HG03378 (cell line): ENCODE measurements at regions not wholly inside any gene's neighbourhood (a gene's known extent, or its start where the extent isn't known, plus 50 kb on each side); places are given as distances from the start of the nearest gene placed in this dataset.
"Not testable (repeated sequence)": the region's sequence is repeated elsewhere in the genome, so short reads cannot be mapped to it uniquely, and the experiment has no call there.

Source experiments
- ATAC-seq: cut with Tn5 transposase; IDR thresholded peaks from one replicate; pipeline ENCODE4 v1.9.1; 2021; ENCODE audit warnings: mild to moderate bottlenecking, moderate library complexity; ENCODE audit not compliant: unreplicated experiment

GRCh38 chr1:221023482-221023881, 144.2 kb downstream of the HLX start:
- ATAC-seq = no peak

DNA sequence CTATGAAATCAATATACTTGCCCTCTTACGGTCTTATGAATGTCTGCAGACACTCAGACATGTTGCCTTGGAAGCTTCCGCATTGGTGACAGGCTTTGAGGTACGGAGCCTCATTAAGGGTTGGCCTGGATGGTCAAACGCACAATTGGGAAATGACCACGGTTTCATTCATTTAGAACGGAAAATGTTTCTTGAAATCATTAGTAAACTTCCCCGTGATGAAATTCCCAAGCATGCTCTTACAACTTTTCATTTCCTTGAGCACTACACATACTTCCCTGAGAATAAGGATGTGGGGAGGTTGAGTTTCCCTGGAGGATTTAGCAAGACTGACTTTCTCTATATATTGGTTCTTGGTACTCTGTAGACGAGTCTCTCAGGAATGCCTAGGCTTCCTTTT, 146.3 kb downstream of the HLX start:
- ATAC-seq = no peak

GRCh38 chr1:221025956-221026355, 146.7 kb downstream of the HLX start:
- ATAC-seq = no peak

DNA sequence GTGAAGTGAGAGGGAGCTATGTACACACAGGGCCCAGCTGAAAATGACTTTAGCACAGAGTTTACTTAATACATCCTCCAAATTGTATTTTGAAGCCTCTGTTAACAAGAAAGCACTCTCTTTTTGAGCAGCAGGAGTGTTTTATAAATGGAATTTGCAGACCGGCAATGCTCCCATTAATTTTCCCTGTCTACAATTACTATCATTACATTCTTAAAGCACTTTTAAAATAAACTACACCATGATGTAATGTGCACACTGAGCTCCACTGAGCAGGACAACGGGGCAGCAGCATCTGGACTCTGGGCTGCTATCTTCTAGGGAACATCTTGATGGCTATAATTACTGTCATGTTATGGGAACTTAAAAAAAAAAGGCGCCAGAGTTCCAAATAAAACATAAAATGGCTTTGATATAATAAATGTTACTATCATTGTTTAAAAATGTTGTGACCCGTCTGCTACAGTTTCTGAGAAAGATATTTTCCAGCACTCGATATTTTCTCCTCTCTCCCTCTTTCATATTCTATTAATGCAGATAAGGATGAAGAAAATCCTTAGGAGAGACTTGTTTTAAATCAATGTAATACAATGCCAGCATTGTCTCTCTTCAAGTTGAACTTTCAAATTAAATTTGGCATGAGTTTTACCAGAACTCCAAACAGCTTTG, 150.9 kb downstream of the HLX start:
- no peak for ATAC-seq

GRCh38 chr1:221030990-221031389, 151.7 kb downstream of the HLX start:
- ATAC-seq = no peak

DNA sequence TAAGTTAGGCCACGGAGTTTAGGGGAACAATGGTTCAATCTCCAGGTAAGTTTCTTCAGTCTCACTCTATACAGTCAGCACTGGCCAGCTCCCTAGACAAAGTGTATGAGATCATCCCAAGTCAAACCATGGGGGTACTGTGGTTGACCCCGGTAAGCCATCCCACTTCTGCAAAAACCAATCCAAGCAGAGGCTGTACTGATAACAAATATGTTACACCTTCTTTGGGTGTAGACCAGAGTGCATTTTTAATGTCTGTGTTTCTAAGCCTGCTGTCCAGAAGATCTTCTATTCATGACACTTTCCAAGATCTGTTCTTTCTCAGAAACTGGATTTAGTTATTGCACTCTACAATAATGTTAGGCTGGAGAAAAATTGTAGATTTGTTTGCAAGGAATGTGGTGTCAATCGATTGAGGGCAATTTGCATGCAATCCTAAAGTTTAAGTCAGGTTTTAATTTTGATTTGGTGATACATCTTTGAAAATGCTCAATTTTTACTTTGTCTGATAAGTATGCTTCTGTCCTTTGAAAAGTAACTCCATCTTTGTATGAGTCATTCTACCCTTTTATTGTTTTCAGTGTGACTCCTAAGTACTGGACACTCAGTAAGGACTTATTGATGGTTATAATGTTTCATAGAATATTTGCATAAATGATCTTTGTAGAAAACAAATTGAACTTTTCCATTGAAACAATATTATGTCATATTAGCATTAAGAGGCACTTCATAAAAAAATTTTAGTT, 152.4 kb downstream of the HLX start:
- ATAC-seq = no peak

DNA sequence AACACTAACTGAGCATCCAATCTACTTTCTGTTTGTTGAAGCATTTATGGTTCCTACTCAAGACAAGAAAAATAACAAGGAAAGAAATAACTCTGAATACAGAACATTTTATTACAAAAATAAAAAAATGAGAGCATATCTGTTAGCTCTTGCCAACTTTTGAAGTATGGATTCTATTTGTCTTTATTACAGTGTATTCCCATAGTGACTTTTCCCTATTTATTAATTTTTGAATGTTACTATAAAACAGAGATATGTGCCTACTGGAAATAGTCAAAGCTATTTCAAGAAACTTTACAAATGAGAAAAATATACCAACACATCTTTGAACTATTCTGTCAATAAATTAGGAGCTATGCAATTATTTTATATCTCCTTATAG, 153.0 kb downstream of the HLX start:
- ATAC-seq = no peak

DNA sequence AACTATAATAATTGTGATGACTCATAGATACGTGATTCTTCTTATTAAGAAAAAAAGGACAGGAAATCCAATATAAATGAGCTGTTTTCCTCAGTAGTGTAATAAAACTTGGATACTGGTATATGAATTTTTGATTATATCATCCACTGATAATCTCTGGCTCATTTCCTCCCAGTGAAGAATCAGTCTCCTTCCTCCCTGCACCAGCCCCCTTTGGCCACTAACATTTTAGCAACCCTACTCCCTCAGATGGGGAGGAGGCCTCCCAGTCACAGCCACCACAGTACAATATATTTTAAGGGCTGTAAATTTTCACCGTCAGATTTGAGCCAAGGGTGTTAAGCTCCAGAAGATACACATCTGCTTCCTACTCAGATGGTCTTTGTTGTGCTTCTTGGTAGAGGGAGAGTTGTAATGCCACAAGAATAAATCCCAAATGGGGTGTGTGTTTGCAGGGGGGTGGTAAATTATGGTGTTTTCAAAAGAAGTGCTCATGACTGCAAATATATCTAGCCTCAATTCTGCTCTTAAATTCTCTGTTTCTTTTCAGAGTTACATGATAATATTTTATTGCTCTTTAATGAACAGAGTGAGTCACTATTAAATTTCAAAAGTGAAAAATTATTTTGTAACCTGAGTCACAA, 153.5 kb downstream of the HLX start:
- no peak for ATAC-seq

DNA sequence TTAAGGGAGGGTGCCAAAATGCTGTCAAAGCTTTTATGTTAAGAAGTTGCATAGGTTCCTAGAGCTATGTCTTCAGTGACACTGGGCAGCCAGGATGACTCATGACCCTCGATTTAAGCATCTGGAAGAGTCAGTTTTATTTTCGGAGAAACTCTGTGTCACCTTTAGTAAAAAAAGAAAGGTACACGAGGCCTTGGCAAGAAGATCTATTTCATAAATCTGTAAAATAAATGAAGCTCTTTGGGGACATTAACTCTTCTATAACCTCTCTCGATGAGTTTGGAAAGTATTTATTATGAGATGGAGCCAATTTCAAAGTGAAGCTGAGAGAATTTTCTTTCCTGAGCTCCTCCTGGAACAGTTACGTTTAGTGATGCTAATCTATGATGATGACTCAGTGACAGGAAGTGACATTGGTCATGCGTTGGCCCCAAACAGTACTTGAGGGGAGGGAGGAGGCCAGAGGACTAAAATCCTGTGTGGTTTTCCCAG, 156.5 kb downstream of the HLX start:
- ATAC-seq = no peak

DNA sequence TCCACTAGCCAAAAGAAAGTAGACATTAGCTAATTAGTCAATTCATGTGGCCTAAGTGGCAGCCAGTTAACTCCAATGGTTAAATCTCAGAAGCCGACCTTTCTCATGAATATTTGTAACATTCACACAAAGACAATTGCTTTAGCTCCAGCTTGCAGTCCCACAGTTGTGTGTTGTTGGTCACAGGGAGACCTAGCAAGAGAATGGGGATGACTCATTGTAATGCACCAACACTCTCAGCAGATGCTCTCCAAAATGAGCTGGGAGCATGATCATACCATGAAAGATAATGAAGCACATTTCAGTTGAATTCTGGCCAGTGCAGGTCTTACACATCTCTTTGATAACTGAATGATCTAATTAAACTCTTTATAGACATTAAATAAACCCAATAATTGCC, 160.4 kb downstream of the HLX start:
- ATAC-seq = no peak

DNA sequence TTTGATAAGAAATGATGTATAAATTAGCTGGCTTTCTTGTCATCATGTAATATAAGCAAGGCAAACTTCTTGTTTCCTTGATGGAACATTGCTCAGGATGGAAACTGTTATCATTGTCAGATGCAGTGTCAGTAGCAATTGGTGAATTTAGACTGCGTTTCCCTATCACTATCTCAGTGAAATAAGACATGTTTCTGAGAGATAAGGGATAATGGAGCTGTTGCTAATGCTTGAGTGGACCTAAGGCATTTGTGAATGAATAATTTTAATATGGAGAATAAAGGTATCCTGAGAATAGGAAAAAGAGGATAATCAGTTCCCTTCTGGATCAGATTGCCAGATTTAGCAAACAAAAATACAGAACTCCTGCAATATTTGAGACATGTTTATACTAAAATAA, 160.9 kb downstream of the HLX start:
- ATAC-seq = no peak

- no peak for ATAC-seq
Measured at GRCh38 chr1:221040691-221041285, 161.5 kb downstream of the HLX start.

GRCh38 chr1:221044538-221044937, 165.3 kb downstream of the HLX start:
- no peak for ATAC-seq

DNA sequence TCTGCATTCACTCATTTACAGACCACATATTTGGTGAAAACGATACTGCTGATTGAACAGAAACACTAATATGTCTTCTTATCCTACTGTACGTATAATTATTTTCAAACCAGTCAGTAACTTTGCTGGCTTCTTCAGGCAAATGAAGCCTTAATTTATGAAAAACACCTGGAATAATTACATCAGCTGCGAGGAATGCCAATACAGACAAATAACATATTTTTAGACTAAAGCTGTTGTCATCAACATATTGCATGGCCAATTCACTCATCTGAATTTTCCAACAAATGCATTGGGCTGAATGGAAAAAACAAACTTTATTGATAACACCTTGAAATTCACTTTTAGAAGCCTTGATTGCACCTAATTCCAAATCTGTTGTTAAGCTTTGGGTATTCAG, 165.9 kb downstream of the HLX start:
- ATAC-seq = no peak

DNA sequence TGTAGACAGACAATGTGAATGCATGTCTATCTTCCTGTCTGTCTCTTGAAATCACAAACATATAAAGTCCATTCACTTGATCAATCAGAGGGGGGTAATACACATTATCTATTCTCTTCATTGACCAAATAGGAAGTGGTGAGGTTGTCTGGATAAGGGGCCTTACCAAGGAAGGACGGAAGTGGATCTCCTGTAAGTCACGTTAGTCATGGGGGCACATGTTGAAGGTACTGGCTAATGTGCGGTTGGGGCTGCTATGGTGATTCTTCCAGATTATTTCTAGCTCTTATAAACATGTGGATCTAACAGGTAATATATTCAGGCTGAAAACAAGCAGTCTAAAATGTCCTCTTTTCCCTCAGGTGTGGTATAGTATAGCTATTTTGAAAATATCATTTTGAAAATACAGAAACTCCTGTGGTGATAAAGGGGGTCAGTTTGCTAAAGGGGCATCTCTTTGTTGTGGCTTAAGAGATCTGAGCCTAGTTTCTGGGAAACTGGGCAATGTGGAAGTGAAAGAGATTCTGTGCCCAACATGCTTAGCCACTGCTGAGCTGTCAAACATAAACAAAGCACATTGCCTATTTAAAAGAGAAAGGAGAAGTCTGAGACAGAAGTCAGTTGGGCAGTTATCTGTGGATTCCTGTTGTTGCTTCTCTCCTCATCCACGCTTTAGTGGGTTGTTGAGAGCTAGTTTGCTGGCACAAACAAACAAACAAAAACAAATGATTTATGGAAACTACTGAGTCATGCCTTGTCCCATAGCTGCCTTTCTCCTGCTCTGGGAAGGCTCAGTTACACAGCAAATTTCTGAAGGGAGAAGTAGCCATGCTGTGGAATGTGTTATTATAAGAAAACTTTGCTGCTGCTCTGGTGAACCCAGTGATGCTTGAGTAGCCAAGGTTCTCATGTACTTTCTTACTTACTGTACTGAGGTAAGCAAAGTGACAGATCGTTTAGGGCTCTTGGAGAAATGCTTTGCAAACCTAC, 166.9 kb downstream of the HLX start:
- peak; percentile 95 for ATAC-seq

GRCh38 chr1:221051391-221051790, 172.1 kb downstream of the HLX start:
- ATAC-seq = not testable (repeated sequence)

GRCh38 chr1:221053889-221054288, 174.6 kb downstream of the HLX start:
- no peak for ATAC-seq

GRCh38 chr1:221059506-221059905, 180.3 kb downstream of the HLX start:
- ATAC-seq = no peak

DNA sequence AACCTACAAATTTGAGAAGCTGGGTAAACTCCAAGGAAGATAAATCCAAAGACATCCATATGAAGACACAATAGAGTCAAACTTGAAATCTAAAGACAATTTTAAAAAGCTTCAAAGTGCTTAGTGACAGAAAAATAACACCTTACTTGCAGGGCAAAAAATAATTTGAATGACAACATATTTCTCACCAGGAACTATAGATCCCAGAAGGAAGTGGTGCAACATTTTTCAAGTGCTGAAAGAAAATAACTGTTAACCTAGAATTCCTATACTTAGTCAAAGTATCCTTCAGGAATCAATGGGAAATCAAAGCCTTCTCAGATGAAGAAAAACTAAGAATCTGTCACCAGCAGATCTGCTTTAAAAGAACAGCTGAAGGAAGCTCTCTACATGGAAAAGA, 184.4 kb downstream of the HLX start:
- no peak for ATAC-seq

- no peak for ATAC-seq
Measured at GRCh38 chr1:221066351-221067001, 187.2 kb downstream of the HLX start.
